Gastroesophageal sphincter (tissue), 3 donors: ENCODE measurements at regions not wholly inside any gene's neighbourhood (a gene's known extent, or its start where the extent isn't known, plus 50 kb on each side); places are given as distances from the start of the nearest gene placed in this dataset.

ENCODE experiments used
- CTCF ChIP-seq, 4 experiments: fragments of 200-600 bp in 2 of 4; fragments of 450-650 bp in 2 of 4; sonication (generic) in 1 of 4; IDR thresholded peaks; one replicate each; pipeline ENCODE4 v1.5.1; 2017 to 2019; ENCODE audit warnings: antibody characterized with exemption in 4 of 4, mild to moderate bottlenecking in 2 of 4, moderate library complexity in 2 of 4
- POLR2A ChIP-seq, 2 donors: fragments of 450-650 bp; IDR thresholded peaks; one replicate each; pipeline ENCODE4 v1.6.1; 2017; ENCODE audit warnings: antibody characterized with exemption in 2 of 2, mild to moderate bottlenecking in 2 of 2, moderate library complexity in 1 of 2
- POLR2AphosphoS5 ChIP-seq: sonication (generic); formaldehyde crosslinking; IDR thresholded peaks from one replicate; pipeline ENCODE4 v1.6.1; 2017; ENCODE audit warnings: antibody characterized with exemption

GRCh38 chr20:37598575-37599342 lies 71.1 kb upstream of the BLCAP start:
- TF ChIP-seq CTCF (IDR thresholded peaks at IDR 0.05) (no peak), POLR2A (IDR thresholded peaks at IDR 0.05) (no peak), POLR2AphosphoS5 (no peak)
